OCI-LY7 (cell line): ENCODE measurements at regions not wholly inside any gene's neighbourhood (a gene's known extent, or its start where the extent isn't known, plus 50 kb on each side); places are given as distances from the start of the nearest gene placed in this dataset.

Experiments used
- BruUV-seq: library from RNA; stranded (reverse); fragments of 400-500 nt; replicated peaks from 2 replicates; lab custom pipeline; 2021; lab: Mats Ljungman, UMichigan
- CTCF ChIA-PET: fragments of 300-600 bp; sonication (Branson Sonifier 250); formaldehyde crosslinking; loops from one replicate; lab custom pipeline; 2022; ENCODE audit warnings: antibody characterized with exemption; ENCODE audit not compliant: unreplicated experiment; lab: Charles Lee
- POLR2A ChIA-PET: fragments of 300-600 bp; sonication (Branson Sonifier 250); formaldehyde crosslinking; loops from one replicate; lab custom pipeline; 2022; ENCODE audit warnings: antibody characterized with exemption; lab: Charles Lee
- DNase-seq: peaks from one replicate; pipeline ENCODE4 v3.0.0-alpha.2; 2015; ENCODE audit warnings: low spot score
- H2AFZ ChIP-seq: fragments of 200-600 bp; sonication (generic), shearing (Covaris generic); 2 replicates; pipeline ENCODE4 v1.6.1; 2014; ENCODE audit warnings: mild to moderate bottlenecking, antibody characterized with exemption, low read length, moderate library complexity
- H3K27ac ChIP-seq: fragments of 200-600 bp; sonication (generic); 2 replicates; pipeline ENCODE4 v1.5.1; 2014; ENCODE audit warnings: mixed run types, low read depth, mild to moderate bottlenecking, moderate library complexity, low read length, inconsistent platforms; ENCODE audit not compliant: poor library complexity, severe bottlenecking
- H3K36me3 ChIP-seq: fragments of 200-600 bp; sonication (generic); 2 replicates; pipeline ENCODE4 v1.6.1; 2014; ENCODE audit warnings: mild to moderate bottlenecking, antibody characterized with exemption, low read length, moderate library complexity, mixed read lengths; ENCODE audit not compliant: insufficient read depth
- H3K4me1 ChIP-seq: fragments of 200-600 bp; sonication (generic); 2 replicates; pipeline ENCODE4 v1.5.1; 2014; ENCODE audit warnings: mild to moderate bottlenecking, low read length; ENCODE audit not compliant: insufficient read depth, poor library complexity, severe bottlenecking
- H3K4me2 ChIP-seq: fragments of 200-600 bp; sonication (generic); 2 replicates; pipeline ENCODE4 v1.6.1; 2014; ENCODE audit warnings: mild to moderate bottlenecking, low read length
- H3K4me3 ChIP-seq: fragments of 200-600 bp; sonication (generic); 2 replicates; pipeline ENCODE4 v1.5.1; 2014; ENCODE audit warnings: mild to moderate bottlenecking, low read depth, low read length; ENCODE audit not compliant: poor library complexity, severe bottlenecking
- H3K79me2 ChIP-seq: fragments of 200-600 bp; sonication (generic); 2 replicates; pipeline ENCODE4 v1.6.1; 2016; ENCODE audit warnings: low read depth, mild to moderate bottlenecking, low read length, moderate library complexity, mixed read lengths; ENCODE audit not compliant: insufficient read depth
- H3K9me2 ChIP-seq: fragments of 200-600 bp; sonication (generic); 2 replicates; pipeline ENCODE4 v1.6.1; 2016; ENCODE audit warnings: mild to moderate bottlenecking, low read length, mixed read lengths; ENCODE audit not compliant: insufficient read depth
- H3K9me3 ChIP-seq: fragments of 200-600 bp; sonication (generic); 2 replicates; pipeline ENCODE4 v1.6.1; 2014; ENCODE audit warnings: mild to moderate bottlenecking, mixed run types, low read length, mixed read lengths
- H4K20me1 ChIP-seq: fragments of 200-600 bp; sonication (generic); 2 replicates; pipeline ENCODE4 v1.6.1; 2014; ENCODE audit warnings: mild to moderate bottlenecking, antibody characterized with exemption, low read length, moderate library complexity, mixed read lengths; ENCODE audit not compliant: insufficient read depth
- CTCF ChIP-seq: fragments of 200-600 bp; sonication (generic); conservative IDR thresholded peaks from 2 replicates; pipeline ENCODE4 v1.5.1; 2014; ENCODE audit warnings: mild to moderate bottlenecking, antibody characterized with exemption, low read length, moderate library complexity, mixed read lengths
- EZH2phosphoT487 ChIP-seq: fragments of 200-600 bp; sonication (generic); IDR thresholded peaks from 2 replicates; pipeline ENCODE4 v1.6.1; 2018; ENCODE audit warnings: low read depth, borderline replicate concordance, mild to moderate bottlenecking, mixed run types, antibody characterized with exemption, low read length, moderate library complexity, mixed read lengths
- intact Hi-C: fragments of 100-400 bp; cut with micrococcal nuclease; formaldehyde crosslinking; loops from one replicate; pipeline ENCODE4 v1.10.0; 2022; ENCODE audit not compliant: unreplicated experiment

- H3K4me1 ChIP-seq = no peaks in the 10 kb centered on the region
- no peak overlapping the region for H2AFZ ChIP-seq
- TF ChIP-seq EZH2phosphoT487 = no peak
- TF ChIP-seq CTCF = no peak
- H3K79me2 ChIP-seq = no peaks in the 10 kb centered on the region
- no peaks in the 10 kb centered on the region for H3K9me2 ChIP-seq
- no peak for DNase-seq
- no peak overlapping the region for H3K4me2 ChIP-seq
- CTCF ChIA-PET = no interaction called here
- no peak overlapping the region for H3K27ac ChIP-seq
- H3K4me3 ChIP-seq = no peak overlapping the region
- no peaks in the 10 kb centered on the region for H4K20me1 ChIP-seq
- BruUV-seq = no TSS peak
- no peaks in the 10 kb centered on the region for H3K9me3 ChIP-seq
- POLR2A ChIA-PET = interaction anchor here (0.6 to 1.1 kb wide), 2 partner anchors 173 to 311 kb away, joined by 3 read pairs; no protein-coding TSS in a partner anchor
- intact Hi-C loops = no loop called here
- no peaks in the 10 kb centered on the region for H3K36me3 ChIP-seq
These were observed 1281.9 kb upstream of the CELF2 start for GRCh38 chr10:9735731-9736130.

GRCh38 chr10:9743639-9744038 is 1274.0 kb upstream of the CELF2 start:
- TF ChIP-seq EZH2phosphoT487 (no peak), CTCF (no peak; the same call in 1 of the 2 replicates)
- Histone ChIP-seq H3K9me3 (no peaks in the 10 kb centered on the region), H3K79me2 (no peaks in the 10 kb centered on the region), H3K4me3 (no peak overlapping the region), H3K27ac (no peak overlapping the region), H3K9me2 (no peaks in the 10 kb centered on the region), H4K20me1 (no peaks in the 10 kb centered on the region), H3K4me1 (no peaks in the 10 kb centered on the region), H2AFZ (no peak overlapping the region), H3K4me2 (no peak overlapping the region), H3K36me3 (no peaks in the 10 kb centered on the region)
- BruUV-seq = no TSS peak
- intact Hi-C loops = loop anchor here (5.0 kb wide), 1 partner anchor 401 kb away; no protein-coding TSS in a partner anchor
- peak; percentile 11 for DNase-seq
- CTCF ChIA-PET = no interaction called here
- POLR2A ChIA-PET = interaction anchor here (0.8 to 1.2 kb wide), 3 partner anchors 11 to 139 kb away, joined by 3 to 4 read pairs (median 4); no protein-coding TSS in a partner anchor

GRCh38 chr10:9745158-9745557 is 1272.5 kb upstream of the CELF2 start:
- Histone ChIP-seq H3K9me2 (no peaks in the 10 kb centered on the region), H4K20me1 (no peaks in the 10 kb centered on the region), H3K27ac (no peak overlapping the region), H3K9me3 (no peaks in the 10 kb centered on the region), H3K4me3 (no peak overlapping the region), H3K36me3 (no peaks in the 10 kb centered on the region), H3K4me1 (no peaks in the 10 kb centered on the region), H2AFZ (no peak overlapping the region), H3K79me2 (no peaks in the 10 kb centered on the region), H3K4me2 (no peak overlapping the region)
- ChIA-PET POLR2A (no interaction called here), CTCF (no interaction called here)
- no peak for DNase-seq
- no TSS peak for BruUV-seq
- intact Hi-C loops = no loop called here
- TF ChIP-seq CTCF (no peak), EZH2phosphoT487 (no peak)
